ENCODE measurements at regions not wholly inside any gene's neighbourhood (a gene's known extent, or its start where the extent isn't known, plus 50 kb on each side); places are given as distances from the start of the nearest gene placed in this dataset.
A peak's percentile ranks its signal among the peaks of the same experiment; 100 is the strongest.

GRCh38 chr6:33906439-33906838 lies 102.6 kb upstream of the MLN start:
- intact Hi-C loops (cut with DNase I) = no loop called here
- 60% methylated on average over 9 of the region's 9 CpGs for WGBS
- no peak overlapping the region for H3K27ac ChIP-seq
- TF ChIP-seq POLR2A (IDR thresholded peaks at IDR 0.05) (no peak), CTCF (IDR thresholded peaks at IDR 0.05) (no peak), POLR2AphosphoS5 (IDR thresholded peaks at IDR 0.05) (no peak)
- H3K27me3 ChIP-seq (replicated peaks; ENCODE audit: insufficient read depth) = no peaks in the 10 kb centered on the region
- peak; percentile 19 for DNase-seq (ENCODE audit: low spot score)
- H3K36me3 ChIP-seq = no peaks in the 10 kb centered on the region
- no peaks in the 10 kb centered on the region for H3K4me1 ChIP-seq (replicated peaks)
- no peaks in the 10 kb centered on the region for H3K9me3 ChIP-seq
- H3K4me3 ChIP-seq = no peak overlapping the region

GRCh38 chr6:33905071-33905609 lies 101.3 kb upstream of the MLN start:
- no peak for TF ChIP-seq POLR2A (IDR thresholded peaks at IDR 0.05)
- no peak for TF ChIP-seq CTCF (IDR thresholded peaks at IDR 0.05)
- TF ChIP-seq POLR2AphosphoS5 (IDR thresholded peaks at IDR 0.05) = no peak
- no peaks in the 10 kb centered on the region for H3K9me3 ChIP-seq
- intact Hi-C loops (cut with DNase I) = no loop called here
- H3K4me3 ChIP-seq = no peak overlapping the region
- DNase-seq (ENCODE audit: low spot score) = no peak
- WGBS = 76% methylated on average over 8 of the region's 8 CpGs
- no peaks in the 10 kb centered on the region for H3K4me1 ChIP-seq (replicated peaks)
- H3K27ac ChIP-seq = no peak overlapping the region
- no peaks in the 10 kb centered on the region for H3K27me3 ChIP-seq (replicated peaks; ENCODE audit: insufficient read depth)
- H3K36me3 ChIP-seq = no peaks in the 10 kb centered on the region

GRCh38 chr6:33904747-33905065 lies 100.9 kb upstream of the MLN start:
- intact Hi-C loops (cut with DNase I) = no loop called here
- H3K4me1 ChIP-seq (replicated peaks) = no peaks in the 10 kb centered on the region
- no peak for TF ChIP-seq CTCF (IDR thresholded peaks at IDR 0.05)
- TF ChIP-seq POLR2AphosphoS5 (IDR thresholded peaks at IDR 0.05) = no peak
- no peak for TF ChIP-seq POLR2A (IDR thresholded peaks at IDR 0.05)
- H3K27ac ChIP-seq = no peak overlapping the region
- DNase-seq (ENCODE audit: low spot score) = no peak
- no peak overlapping the region for H3K4me3 ChIP-seq
- no peaks in the 10 kb centered on the region for H3K27me3 ChIP-seq (replicated peaks; ENCODE audit: insufficient read depth)
- WGBS = 90% methylated on average over 2 of the region's 2 CpGs
- no peaks in the 10 kb centered on the region for H3K36me3 ChIP-seq
- H3K9me3 ChIP-seq = no peaks in the 10 kb centered on the region

DNA sequence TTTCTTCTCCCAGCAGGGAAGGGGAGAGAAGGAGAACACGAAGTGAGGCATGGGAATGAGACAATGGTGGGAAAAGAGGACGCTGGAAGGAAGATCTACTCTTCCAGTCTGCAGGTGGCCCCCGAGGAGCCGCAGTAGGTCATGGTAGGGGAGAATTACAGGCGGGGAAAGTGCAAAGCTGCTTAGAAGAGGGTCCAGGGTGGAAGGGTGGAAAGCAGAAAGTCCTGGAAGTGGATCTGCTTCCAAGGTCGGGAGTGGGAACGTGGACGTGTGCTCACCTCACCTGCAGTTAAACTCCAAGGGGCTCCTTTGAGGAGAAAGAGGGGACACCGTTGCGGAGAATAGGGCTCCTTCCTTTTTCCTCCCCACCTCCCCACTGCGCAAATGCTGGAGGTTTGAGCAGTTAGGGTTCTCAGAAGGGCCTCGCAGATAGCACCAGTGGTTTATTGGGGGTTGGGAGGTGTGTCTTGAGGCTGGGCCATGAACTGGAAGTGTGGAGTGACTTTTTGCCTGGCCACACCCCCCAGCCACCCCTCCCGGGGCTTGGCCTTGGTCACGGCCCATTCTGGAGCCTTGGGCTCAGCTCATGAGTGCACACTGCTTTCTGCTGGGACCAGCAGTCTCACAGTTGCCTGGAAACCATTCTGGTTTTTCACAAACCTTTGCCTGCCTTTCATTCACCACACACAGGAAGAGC lies 100.4 kb upstream of the MLN start:
- intact Hi-C loops (cut with DNase I) = no loop called here
- Histone ChIP-seq H3K9me3 (no peaks in the 10 kb centered on the region), H3K27me3 (replicated peaks; ENCODE audit: insufficient read depth) (no peaks in the 10 kb centered on the region), H3K27ac (no peak overlapping the region), H3K4me3 (no peak overlapping the region), H3K4me1 (replicated peaks) (no peaks in the 10 kb centered on the region), H3K36me3 (no peaks in the 10 kb centered on the region)
- TF ChIP-seq CTCF (IDR thresholded peaks at IDR 0.05) (no peak), POLR2AphosphoS5 (IDR thresholded peaks at IDR 0.05) (no peak)
- no peak for DNase-seq (ENCODE audit: low spot score)
- 55% methylated on average over 14 of the region's 14 CpGs for WGBS

GRCh38 chr6:33903579-33903978 lies 99.8 kb upstream of the MLN start:
- Histone ChIP-seq H3K27me3 (replicated peaks; ENCODE audit: insufficient read depth) (no peaks in the 10 kb centered on the region), H3K4me1 (replicated peaks) (no peaks in the 10 kb centered on the region), H3K4me3 (no peak overlapping the region), H3K27ac (no peak overlapping the region), H3K36me3 (no peaks in the 10 kb centered on the region), H3K9me3 (no peaks in the 10 kb centered on the region)
- WGBS = 96% methylated on average over 5 of the region's 5 CpGs
- TF ChIP-seq CTCF (IDR thresholded peaks at IDR 0.05) (no peak), POLR2AphosphoS5 (IDR thresholded peaks at IDR 0.05) (no peak), POLR2A (IDR thresholded peaks at IDR 0.05) (no peak)
- DNase-seq (ENCODE audit: low spot score) = no peak
- intact Hi-C loops (cut with DNase I) = no loop called here
